ENCODE measurements at regions not wholly inside any gene's neighbourhood (a gene's known extent, or its start where the extent isn't known, plus 50 kb on each side); places are given as distances from the start of the nearest gene placed in this dataset.

GRCh38 chr6:170176898-170177771, 113.7 kb downstream of the DLL1 start:
- no peak for DNase-seq

DNA sequence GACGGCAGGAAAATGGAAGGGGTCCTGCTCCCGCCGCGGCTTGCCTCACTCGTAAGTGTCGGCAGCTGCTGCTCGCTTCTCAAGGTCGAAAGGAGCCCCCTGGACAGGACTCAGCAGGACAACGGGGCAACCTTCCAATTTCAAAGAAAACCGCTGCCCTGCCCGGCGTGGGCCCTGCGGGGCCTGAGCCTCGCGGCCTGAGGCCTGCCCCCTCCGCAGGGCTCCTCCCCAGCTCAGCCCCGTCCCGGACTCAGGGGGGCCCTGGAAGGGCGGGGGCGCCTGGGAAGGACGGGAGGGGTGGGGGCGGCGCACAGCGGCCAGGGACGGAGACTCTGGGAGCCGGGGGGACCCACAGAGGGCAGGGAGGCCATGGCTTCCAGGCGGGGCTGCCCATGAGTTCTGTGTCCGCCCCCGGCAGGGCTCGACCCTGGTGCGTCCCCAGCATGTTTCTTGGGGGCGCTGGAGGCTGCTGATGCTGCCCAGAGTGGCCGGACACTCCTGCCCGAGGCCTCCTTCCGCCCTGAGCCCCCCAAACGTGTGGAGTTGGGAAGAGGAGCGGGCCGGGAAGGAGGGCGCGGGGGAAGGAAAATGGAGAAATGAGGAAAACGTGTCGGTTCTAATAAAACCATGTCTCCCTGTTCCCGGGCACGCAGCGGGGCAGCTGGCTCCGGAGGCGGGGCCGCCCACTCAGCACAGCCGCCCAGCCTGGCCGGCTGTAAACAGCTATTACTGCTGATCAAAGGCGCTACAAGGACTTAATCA, 114.6 kb downstream of the DLL1 start:
- no peak for DNase-seq

DNA sequence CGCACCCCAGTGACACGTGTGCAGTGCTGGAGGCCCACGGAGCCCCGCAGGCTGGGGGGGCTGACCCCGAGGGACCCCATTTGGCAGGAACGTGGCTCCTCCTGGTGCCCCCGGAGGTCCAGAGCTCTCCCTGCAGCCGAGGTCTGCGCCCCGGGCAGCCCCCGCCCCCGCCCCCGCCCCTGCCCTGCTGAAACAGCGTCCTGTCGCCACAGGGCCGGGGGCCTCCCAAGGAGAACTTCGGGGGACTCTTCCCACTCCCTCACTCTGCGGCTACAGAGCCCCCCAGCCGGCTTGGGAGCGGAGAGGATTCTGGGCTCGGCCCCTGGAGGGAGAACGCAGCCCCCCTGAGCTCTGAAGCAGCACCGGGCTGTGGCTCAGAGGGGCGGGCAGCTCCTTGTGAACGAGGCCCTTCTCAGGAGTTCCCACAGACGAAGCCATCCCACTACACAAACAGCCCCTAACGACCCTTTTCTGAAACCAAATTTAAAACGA, 115.2 kb downstream of the DLL1 start:
- no peak for DNase-seq

DNA sequence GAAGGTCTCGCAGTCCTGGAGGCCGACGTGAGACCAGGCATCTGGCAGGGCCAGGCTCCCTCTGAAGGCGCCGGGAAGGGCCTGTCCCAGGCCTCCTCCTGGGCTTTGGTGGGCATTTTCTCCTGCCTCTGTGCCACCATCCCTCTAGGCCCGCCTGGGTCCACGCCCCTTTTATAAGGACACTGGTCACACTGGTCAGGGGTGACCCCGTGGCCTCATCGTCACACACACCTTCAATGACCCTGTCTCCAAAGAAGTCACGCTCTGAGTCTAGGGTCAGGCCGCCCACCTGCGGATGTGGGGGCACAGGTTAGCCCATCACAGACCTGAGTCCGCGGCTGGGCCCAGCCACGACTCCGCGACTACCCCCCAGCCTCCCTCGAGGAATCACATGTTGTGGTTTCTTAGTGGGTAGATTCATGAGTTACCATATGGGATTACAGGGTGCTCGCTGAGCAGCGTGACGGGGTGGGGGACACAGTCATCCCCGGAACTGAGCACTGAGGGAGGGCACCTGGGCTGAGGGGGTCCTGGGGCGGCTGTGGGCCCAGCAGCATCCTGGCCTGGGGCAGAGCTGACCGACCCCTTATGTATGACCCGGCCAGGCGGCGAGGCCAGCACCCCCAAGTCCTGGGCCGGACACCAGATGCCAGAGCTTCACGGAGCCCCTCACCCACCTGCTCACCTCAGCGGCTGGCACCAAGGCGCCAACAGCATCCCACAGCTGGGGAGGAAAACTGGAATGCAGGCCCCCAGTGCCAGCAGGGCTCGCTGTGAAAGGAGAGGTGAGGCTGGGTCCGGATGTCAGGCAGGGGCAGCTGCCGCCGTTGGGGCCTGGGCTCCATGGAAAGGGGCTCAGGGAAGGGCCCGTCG, 115.9 kb downstream of the DLL1 start:
- DNase-seq, result no peak

DNA sequence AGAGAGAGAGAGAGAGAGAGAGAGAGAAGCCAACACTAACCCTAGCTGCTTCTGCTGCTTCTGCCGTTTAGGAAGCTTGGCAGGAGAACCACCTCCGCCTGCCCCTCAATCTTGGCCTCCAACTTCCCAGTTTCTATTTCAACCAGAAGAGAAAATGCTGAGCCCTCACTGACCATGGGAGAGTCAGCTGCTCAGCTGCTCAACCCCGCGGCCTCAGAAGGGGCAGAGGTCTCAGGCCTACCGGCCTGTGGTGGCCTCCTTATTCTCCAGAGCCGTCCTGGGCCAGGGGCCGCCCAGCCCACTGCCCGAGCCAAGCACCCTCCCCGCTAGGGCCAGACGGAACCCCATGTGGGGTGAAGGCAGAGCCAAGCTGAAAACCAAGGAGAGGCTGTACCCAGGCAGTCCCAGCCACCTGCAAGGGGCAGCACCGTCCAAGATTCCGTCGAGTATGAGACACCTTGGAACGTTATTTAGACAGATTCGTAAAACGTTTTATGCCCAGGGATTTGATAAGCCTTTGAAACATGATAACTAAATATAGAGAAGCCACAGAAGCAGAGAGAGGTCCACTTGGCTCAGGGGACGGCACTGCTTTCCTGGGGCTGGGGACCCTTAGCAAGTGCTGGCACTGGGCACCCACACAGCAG, 116.6 kb downstream of the DLL1 start:
- DNase-seq, result no peak

DNA sequence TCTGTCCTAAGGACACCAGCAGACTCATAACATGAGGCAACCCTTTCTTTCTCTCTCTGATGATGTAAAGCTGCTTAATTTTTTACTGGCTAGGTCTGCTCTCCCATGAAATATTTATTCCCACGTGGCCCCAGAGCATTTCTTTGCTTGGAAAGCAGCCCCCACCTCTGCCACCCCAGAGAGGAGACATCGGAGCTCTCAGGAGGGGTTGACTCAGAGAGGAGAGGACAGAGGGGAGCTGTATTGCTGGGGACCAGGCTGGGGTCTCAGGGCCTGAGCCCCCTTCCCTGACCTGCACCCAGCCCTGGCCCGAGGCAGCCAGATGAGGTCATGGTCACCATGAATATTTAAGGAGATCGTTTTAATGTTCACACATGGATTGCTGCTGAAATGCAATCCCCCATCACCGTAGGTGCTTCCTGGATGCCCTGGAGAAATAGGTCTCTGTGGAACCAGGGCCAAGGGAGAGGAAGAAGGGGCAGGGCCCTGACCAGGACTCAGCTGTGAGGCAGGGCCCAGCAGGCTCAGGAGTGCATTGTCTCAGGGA, 117.5 kb downstream of the DLL1 start:
- no peak for DNase-seq

DNA sequence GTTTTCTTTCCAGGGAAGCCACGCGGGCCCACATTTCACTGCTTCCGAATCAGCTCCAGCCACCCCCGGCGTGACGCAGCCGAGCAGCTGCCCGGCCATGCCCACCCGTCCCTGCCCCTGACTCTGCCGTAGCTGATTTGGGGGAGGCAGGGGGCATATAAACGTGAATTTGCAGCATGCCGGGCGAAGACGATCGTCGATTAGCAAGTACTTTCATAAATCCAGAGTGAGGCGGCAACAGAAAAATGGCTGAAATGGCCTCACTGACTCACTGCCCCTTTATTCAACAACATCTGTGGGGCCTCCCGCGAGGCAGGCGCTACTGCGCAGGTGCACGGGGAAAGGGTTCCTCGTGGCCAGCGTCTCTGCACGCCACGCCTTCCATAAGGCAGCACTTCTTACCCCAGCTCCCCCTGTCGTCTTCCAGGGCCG, 118.0 kb downstream of the DLL1 start:
- DNase-seq, result no peak

DNA sequence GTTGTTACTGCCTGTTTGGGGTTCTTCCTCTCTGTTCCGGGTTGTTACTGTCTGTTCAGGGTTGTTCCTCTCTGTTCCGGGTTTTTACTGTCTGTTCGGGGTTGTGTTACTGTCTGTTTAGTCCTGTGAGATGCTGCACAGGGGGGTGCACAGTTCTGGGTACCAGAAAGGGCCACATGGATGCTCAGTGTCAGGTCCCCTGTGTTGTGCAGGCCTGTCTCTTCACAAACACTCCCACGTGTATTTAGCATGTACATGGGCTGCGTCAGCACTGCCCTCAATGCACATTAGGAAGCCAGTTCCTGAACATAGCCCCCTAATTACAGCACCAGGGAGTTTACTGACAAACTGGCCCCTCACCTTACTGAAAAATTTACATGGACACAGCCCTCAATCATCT, 118.5 kb downstream of the DLL1 start:
- DNase-seq, result no peak

DNA sequence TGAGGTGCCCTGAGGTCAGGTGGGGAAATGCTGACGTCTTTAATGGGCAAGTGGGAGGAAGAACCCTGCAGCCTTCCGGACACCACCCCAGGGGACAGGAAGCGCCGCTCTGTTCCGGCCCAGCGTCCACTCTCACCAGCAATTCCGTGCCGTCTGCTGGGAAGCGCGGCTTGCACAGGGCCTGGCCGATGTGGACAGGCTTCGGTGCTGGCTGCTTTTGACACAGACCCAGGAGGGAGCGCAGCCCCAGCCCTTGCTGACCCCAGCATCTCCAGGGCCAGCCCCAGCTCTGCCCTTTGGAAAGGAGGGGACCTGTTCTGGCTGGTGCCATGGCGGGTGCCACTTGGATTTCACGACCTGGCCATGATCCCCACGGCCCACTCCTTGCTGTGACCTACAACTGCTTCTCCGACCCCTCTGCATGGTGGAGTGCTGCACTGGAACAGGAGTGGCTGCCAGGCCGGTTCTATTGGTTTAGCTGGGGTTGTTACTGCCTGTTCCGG, 123.2 kb downstream of the DLL1 start:
- DNase-seq, result no peak

- no peak for DNase-seq
Observed at GRCh38 chr6:170166511-170167122, 124.3 kb downstream of the DLL1 start.

- no peak for DNase-seq
Observed at GRCh38 chr6:170165471-170166117, 125.3 kb downstream of the DLL1 start.

DNA sequence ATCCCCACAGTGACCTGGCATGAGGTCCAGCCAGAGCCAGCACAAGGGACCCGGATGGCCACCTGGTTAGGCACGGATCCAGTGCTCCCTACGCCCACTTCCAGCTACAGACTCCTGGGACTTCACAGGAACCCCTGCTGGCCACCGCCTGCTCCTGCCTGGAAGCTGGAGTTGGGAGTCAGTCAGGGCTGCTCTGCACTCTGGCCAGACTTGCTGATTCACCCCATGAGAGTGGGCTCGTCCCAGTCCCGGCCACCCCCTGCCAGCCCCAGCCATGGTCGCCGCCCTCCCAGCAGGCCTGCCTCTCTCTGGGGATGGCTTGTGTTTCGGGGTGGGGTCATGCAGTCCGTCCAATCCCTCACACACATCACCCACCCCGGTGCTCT, 125.8 kb downstream of the DLL1 start:
- DNase-seq, result no peak

- no peak for DNase-seq
Observed at GRCh38 chr6:170164271-170164900, 126.5 kb downstream of the DLL1 start.

DNA sequence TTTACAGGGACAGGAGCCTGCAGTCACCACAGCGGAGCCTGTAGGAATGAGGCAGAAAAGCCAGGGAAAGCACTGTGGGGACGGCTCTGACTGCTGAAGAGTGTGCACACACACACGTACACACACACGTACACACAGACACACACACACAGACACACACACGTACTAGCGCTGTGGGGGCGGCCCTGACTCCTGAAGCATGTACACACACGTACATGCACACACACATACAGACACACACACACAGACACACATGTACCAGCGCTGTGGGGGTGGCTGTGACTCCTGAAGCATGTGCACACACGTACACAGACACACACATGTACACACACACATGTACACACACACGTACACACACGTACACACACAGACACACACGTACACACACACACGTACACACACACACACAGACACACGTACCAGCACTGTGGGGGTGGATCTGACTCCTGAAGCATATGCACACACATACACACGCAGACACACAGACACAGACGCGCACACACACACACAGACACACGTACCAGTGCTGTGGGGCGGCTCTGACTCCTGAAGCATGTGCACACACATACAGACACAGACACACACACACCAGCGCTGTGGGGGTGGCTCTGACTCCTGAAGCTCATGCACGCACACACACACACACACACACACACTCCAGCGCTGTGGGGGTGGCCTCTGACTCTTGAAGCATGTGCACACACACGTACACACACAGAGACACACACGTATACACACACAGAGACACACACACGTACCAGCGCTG, 127.3 kb downstream of the DLL1 start:
- no peak for DNase-seq

GRCh38 chr6:170162775-170163404, 128.0 kb downstream of the DLL1 start:
- no peak for DNase-seq

- no peak for DNase-seq
Observed at GRCh38 chr6:170162011-170162774, 128.7 kb downstream of the DLL1 start.

DNA sequence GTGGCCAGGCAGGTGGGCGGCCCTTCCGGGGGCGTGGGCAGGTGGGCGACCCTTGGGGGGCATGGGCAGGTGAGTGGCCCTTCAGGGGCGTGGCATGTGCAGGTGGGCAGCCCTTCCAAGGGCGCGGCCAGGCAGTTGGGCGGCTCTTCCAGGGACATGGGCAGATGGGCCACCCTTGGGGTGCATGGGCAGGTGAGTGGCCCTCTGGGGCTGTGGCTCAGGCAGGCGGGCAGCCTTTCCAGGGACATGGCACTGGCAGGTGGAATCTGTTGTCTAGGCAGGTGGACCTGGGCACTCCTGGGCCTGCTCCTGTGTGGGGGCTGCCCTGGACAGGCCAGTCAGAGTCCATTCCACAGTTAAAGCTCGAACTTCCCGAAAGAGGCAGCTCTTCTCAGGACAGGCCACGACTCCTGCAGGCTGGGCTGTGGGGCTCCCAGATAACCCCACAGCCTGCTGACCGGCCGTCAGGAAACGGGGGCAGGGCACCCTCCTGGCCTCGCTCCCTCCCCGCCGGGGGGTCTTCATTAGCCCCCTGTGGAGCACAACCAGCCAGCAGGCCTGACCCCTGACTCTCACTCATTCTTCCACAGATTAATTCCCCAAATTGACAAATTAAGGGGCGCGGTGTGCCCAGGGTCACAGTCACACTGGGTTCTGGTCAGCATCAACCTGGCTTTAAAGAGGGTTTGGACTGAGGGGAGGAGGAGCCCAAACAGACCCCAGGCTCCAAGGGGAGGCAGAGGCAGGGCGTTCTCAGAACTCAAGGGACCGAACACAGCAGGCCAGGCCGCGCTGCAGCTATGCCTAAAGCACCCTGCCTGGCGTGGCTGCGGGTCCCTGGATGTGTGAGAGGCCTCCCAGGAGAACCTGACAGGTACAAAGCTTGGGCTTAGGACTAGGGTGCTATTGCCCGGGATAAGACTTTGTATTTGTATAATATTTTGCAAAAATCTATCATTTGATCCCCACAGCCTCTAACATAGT, 130.0 kb downstream of the DLL1 start:
- DNase-seq, result no peak
